ENCODE measurements at regions not wholly inside any gene's neighbourhood (a gene's known extent, or its start where the extent isn't known, plus 50 kb on each side); places are given as distances from the start of the nearest gene placed in this dataset.

DNA sequence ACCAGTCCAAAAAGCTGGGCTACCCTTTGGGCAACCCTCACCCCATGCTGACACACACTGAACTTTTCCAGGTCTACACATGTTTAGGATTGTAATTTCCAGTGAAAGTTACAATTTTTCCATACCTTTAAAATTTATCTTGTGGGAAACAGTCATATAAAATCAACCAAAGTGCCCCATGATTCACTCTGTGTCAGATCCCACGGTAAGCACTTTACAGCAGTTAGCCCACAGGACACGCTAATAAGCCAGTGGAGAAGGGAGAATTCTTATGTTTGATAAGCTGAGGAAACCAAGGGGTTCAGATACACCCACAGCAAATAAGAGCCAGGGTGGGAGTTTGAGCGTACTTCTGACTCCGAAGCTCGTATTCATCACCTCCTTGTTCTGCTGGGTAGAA is 72.4 kb upstream of the TBL1X start:
- H3K27me3 Mint-ChIP-seq (ENCODE audit: unreplicated experiment): no peaks in the 10 kb centered on the region
- H3K4me3 Mint-ChIP-seq (ENCODE audit: low read depth, unreplicated experiment): no peak overlapping the region
- H3K9me3 Mint-ChIP-seq (ENCODE audit: low read depth, unreplicated experiment): no peaks in the 10 kb centered on the region
- no peak for DNase-seq
- CTCF ChIA-PET: no interaction called here
- H3K4me1 Mint-ChIP-seq (ENCODE audit: low read depth, unreplicated experiment): peaks cover 10% of the 10 kb centered on the region
- BruUV-seq (replicated peaks): no TSS peak
- H3K27ac Mint-ChIP-seq (ENCODE audit: unreplicated experiment): no peak overlapping the region
- H3K36me3 Mint-ChIP-seq (ENCODE audit: insufficient read depth, unreplicated experiment): peaks cover 5% of the 10 kb centered on the region
- intact Hi-C loops (cut with micrococcal nuclease; ENCODE audit: unreplicated experiment): no loop called here
- TF ChIP-seq, protein P1, sequence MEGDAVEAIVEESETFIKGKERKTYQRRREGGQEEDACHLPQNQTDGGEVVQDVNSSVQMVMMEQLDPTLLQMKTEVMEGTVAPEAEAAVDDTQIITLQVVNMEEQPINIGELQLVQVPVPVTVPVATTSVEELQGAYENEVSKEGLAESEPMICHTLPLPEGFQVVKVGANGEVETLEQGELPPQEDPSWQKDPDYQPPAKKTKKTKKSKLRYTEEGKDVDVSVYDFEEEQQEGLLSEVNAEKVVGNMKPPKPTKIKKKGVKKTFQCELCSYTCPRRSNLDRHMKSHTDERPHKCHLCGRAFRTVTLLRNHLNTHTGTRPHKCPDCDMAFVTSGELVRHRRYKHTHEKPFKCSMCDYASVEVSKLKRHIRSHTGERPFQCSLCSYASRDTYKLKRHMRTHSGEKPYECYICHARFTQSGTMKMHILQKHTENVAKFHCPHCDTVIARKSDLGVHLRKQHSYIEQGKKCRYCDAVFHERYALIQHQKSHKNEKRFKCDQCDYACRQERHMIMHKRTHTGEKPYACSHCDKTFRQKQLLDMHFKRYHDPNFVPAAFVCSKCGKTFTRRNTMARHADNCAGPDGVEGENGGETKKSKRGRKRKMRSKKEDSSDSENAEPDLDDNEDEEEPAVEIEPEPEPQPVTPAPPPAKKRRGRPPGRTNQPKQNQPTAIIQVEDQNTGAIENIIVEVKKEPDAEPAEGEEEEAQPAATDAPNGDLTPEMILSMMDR (IDR thresholded peaks at IDR 0.05; ENCODE audit: unreplicated experiment): no peak

- TF ChIP-seq, protein P1 (IDR thresholded peaks at IDR 0.05; ENCODE audit: unreplicated experiment): no peak
- H3K36me3 Mint-ChIP-seq (ENCODE audit: insufficient read depth, unreplicated experiment): peaks cover 5% of the 10 kb centered on the region
- intact Hi-C loops (cut with micrococcal nuclease; ENCODE audit: unreplicated experiment): no loop called here
- CTCF ChIA-PET: no interaction called here
- H3K27ac Mint-ChIP-seq (ENCODE audit: unreplicated experiment): no peak overlapping the region
- no peak for DNase-seq
- peaks cover 10% of the 10 kb centered on the region for H3K4me1 Mint-ChIP-seq (ENCODE audit: low read depth, unreplicated experiment)
- no peaks in the 10 kb centered on the region for H3K27me3 Mint-ChIP-seq (ENCODE audit: unreplicated experiment)
- H3K9me3 Mint-ChIP-seq (ENCODE audit: low read depth, unreplicated experiment): no peaks in the 10 kb centered on the region
- no peak overlapping the region for H3K4me3 Mint-ChIP-seq (ENCODE audit: low read depth, unreplicated experiment)
- no TSS peak for BruUV-seq (replicated peaks)
These were observed 71.3 kb upstream of the TBL1X start for GRCh38 chrX:9393571-9393970.

GRCh38 chrX:9394212-9394611 is 70.6 kb upstream of the TBL1X start:
- Mint-ChIP-seq H3K27ac (ENCODE audit: unreplicated experiment) (no peak overlapping the region), H3K27me3 (ENCODE audit: unreplicated experiment) (no peaks in the 10 kb centered on the region), H3K36me3 (ENCODE audit: insufficient read depth, unreplicated experiment) (peaks cover 5% of the 10 kb centered on the region), H3K4me3 (ENCODE audit: low read depth, unreplicated experiment) (no peak overlapping the region), H3K4me1 (ENCODE audit: low read depth, unreplicated experiment) (peaks cover 10% of the 10 kb centered on the region), H3K9me3 (ENCODE audit: low read depth, unreplicated experiment) (no peaks in the 10 kb centered on the region)
- intact Hi-C loops (cut with micrococcal nuclease; ENCODE audit: unreplicated experiment): no loop called here
- BruUV-seq (replicated peaks): no TSS peak
- TF ChIP-seq, protein P1 (IDR thresholded peaks at IDR 0.05; ENCODE audit: unreplicated experiment): no peak
- DNase-seq: no peak
- CTCF ChIA-PET: no interaction called here

- H3K36me3 Mint-ChIP-seq (ENCODE audit: insufficient read depth, unreplicated experiment): peaks cover 5% of the 10 kb centered on the region
- H3K27me3 Mint-ChIP-seq (ENCODE audit: unreplicated experiment): no peaks in the 10 kb centered on the region
- intact Hi-C loops (cut with micrococcal nuclease; ENCODE audit: unreplicated experiment): no loop called here
- TF ChIP-seq, protein P1 (IDR thresholded peaks at IDR 0.05; ENCODE audit: unreplicated experiment): no peak
- no peaks in the 10 kb centered on the region for H3K9me3 Mint-ChIP-seq (ENCODE audit: low read depth, unreplicated experiment)
- CTCF ChIA-PET: interaction anchor here (0.5 to 1.4 kb wide), 3 partner anchors 17 to 66 kb away, joined by 3 to 5 read pairs (median 3); no protein-coding TSS in a partner anchor
- peak overlapping the region; percentile 60 for H3K27ac Mint-ChIP-seq (ENCODE audit: unreplicated experiment)
- H3K4me3 Mint-ChIP-seq (ENCODE audit: low read depth, unreplicated experiment): no peak overlapping the region
- H3K4me1 Mint-ChIP-seq (ENCODE audit: low read depth, unreplicated experiment): peaks cover 10% of the 10 kb centered on the region
- no TSS peak for BruUV-seq (replicated peaks)
- DNase-seq: peak; percentile 25
These were observed 67.9 kb upstream of the TBL1X start for GRCh38 chrX:9396930-9397329.
